ENCODE measurements at regions not wholly inside any gene's neighbourhood (a gene's known extent, or its start where the extent isn't known, plus 50 kb on each side); places are given as distances from the start of the nearest gene placed in this dataset.

DNA sequence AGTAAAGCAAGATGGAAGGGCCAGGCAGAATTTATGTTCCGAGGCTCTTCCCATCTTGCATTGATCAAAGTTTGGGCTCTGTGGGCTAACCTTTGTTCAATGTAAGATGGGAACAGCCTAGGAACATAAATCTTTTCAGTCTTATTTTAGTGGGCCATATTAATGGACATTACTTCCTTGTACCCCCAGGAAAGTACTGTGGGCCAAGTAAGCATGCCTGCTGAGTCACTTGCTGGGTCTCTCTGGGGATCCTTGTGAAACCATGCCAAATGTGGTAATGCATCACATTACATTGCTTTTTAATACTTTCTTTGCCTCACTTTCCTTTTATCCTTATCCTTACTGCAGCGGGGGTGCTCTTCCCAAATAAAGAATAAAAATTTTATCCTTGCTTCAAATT is 349.5 kb upstream of the POU1F1 start:
- TF ChIP-seq, protein P1, sequence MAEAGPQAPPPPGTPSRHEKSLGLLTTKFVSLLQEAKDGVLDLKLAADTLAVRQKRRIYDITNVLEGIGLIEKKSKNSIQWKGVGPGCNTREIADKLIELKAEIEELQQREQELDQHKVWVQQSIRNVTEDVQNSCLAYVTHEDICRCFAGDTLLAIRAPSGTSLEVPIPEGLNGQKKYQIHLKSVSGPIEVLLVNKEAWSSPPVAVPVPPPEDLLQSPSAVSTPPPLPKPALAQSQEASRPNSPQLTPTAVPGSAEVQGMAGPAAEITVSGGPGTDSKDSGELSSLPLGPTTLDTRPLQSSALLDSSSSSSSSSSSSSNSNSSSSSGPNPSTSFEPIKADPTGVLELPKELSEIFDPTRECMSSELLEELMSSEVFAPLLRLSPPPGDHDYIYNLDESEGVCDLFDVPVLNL (CRISPR knock-in tag; IDR thresholded peaks at IDR 0.05; ENCODE audit: borderline replicate concordance, low read depth) = no peak
- TF ChIP-seq, protein P2, sequence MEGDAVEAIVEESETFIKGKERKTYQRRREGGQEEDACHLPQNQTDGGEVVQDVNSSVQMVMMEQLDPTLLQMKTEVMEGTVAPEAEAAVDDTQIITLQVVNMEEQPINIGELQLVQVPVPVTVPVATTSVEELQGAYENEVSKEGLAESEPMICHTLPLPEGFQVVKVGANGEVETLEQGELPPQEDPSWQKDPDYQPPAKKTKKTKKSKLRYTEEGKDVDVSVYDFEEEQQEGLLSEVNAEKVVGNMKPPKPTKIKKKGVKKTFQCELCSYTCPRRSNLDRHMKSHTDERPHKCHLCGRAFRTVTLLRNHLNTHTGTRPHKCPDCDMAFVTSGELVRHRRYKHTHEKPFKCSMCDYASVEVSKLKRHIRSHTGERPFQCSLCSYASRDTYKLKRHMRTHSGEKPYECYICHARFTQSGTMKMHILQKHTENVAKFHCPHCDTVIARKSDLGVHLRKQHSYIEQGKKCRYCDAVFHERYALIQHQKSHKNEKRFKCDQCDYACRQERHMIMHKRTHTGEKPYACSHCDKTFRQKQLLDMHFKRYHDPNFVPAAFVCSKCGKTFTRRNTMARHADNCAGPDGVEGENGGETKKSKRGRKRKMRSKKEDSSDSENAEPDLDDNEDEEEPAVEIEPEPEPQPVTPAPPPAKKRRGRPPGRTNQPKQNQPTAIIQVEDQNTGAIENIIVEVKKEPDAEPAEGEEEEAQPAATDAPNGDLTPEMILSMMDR (IDR thresholded peaks at IDR 0.05) = no peak
- TF ChIP-seq IRF2 (CRISPR knock-in tag; IDR thresholded peaks at IDR 0.05; ENCODE audit: borderline replicate concordance, low read depth) (no peak), JUN (CRISPR knock-in tag; IDR thresholded peaks at IDR 0.05) (no peak), ZNF138 (CRISPR knock-in tag; conservative IDR thresholded peaks at IDR 0.05) (no peak)
